ENCODE measurements at regions not wholly inside any gene's neighbourhood (a gene's known extent, or its start where the extent isn't known, plus 50 kb on each side); places are given as distances from the start of the nearest gene placed in this dataset.

DNA sequence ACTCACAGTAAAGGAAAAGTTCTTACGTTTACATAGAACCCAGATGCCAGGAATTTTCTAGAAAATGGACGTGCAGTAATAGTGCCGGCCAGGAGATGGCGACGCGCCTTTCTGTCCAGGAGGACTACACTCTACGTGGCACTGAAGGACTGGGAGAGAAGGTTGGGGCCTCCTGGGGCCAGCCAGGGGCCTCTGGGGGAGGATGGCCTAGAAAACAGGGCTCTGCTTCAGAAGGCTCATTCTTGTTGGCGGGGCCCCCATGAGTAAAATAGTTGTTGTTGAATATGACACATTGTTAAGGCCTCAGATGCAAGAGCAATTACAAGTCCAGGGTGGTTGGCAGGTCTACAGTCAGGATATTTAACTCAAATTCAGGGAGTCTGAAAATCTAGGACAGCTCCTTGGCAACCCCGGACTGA is 120.1 kb upstream of the MAX start:
- no peak overlapping the region for H3K4me2 ChIP-seq (ENCODE audit: low read length)
- H3K79me1 ChIP-seq (ENCODE audit: low read length) = peaks cover 31% of the 10 kb centered on the region
- peak overlapping the region; percentile 23 for H4K12ac ChIP-seq (ENCODE audit: low read depth, low read length)
- H3K27ac ChIP-seq (ENCODE audit: low read depth, low read length) = no peak overlapping the region
- H2BK5ac ChIP-seq (ENCODE audit: low read depth, low read length, poor library complexity) = peak overlapping the region; percentile 10
- no peak overlapping the region for H2AFZ ChIP-seq (ENCODE audit: insufficient read depth, low read length, poor library complexity)
- H3K18ac ChIP-seq (ENCODE audit: low read length) = peak overlapping the region; percentile 64
- no peak overlapping the region for H3K23ac ChIP-seq (ENCODE audit: low read length)
- peak overlapping the region; percentile 47 for H3K14ac ChIP-seq (ENCODE audit: low read length)
- H3K27me3 ChIP-seq (ENCODE audit: insufficient read depth, low read length) = no peaks in the 10 kb centered on the region
- no peaks in the 10 kb centered on the region for H3K9me3 ChIP-seq (ENCODE audit: insufficient read depth, low read depth, low read length)
- peaks cover 21 to 22% of the 10 kb centered on the region in 2 experiments for H3K4me1 ChIP-seq (ENCODE audit: control insufficient read depth in 1 of 2, insufficient read depth in 2 of 2, low read length in 2 of 2)
- no peak overlapping the region for H3K9ac ChIP-seq (ENCODE audit: low read length)
- peak overlapping the region; percentile 94 for H2BK12ac ChIP-seq (ENCODE audit: low read length)
- DNase-seq = peak; percentile 34 to 76
- WGBS (ENCODE audit: extremely low coverage, insufficient coverage, insufficient read length) = no CpG with 5 or more reads among the region's 9 CpGs
- peak overlapping the region; percentile 93 for H2BK120ac ChIP-seq (ENCODE audit: insufficient read depth, low read length, poor library complexity)
- peak overlapping the region; percentile 44 for H3K4ac ChIP-seq (ENCODE audit: low read depth, low read length)
- H3K79me2 ChIP-seq (ENCODE audit: control insufficient read depth, insufficient read depth, low read length, poor library complexity) = peaks cover 5% of the 10 kb centered on the region
- no peaks in the 10 kb centered on the region for H3K36me3 ChIP-seq (ENCODE audit: control insufficient read depth in 1 of 2, insufficient read depth in 2 of 2, low read length in 2 of 2)
- peak overlapping the region; percentile 0 for H4K8ac ChIP-seq (ENCODE audit: low read depth, low read length)
- H3K4me3 ChIP-seq (ENCODE audit: low read depth, low read length) = no peak overlapping the region
- H4K91ac ChIP-seq (ENCODE audit: low read depth, low read length) = peak overlapping the region; percentile 80
- peak overlapping the region; percentile 55 for H2AK5ac ChIP-seq (ENCODE audit: low read length)

DNA sequence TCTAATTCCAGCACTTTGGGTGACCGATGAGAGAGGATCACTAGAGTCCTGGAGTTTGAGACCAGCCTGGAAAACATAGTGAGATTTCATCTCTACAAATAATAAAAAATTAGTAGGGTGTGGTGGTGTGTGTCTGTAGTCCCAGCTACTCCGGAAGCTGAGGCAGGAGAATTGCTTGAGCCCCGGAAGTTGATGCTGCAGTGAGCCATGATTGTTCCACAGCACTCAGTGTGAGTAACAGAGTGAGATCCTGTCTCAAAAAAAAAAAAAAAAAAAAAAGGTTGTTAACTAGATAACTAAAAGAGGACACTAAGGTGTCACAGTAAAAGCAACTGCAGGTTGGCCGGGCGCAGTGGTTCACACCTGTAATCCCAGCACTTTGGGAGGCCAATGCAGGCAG is 121.3 kb upstream of the MAX start:
- no peaks in the 10 kb centered on the region for H3K9me3 ChIP-seq (ENCODE audit: insufficient read depth, low read depth, low read length)
- H3K4ac ChIP-seq (ENCODE audit: low read depth, low read length) = no peak overlapping the region
- H3K23ac ChIP-seq (ENCODE audit: low read length) = no peak overlapping the region
- H3K14ac ChIP-seq (ENCODE audit: low read length) = no peak overlapping the region
- H2BK12ac ChIP-seq (ENCODE audit: low read length) = no peak overlapping the region
- H2BK5ac ChIP-seq (ENCODE audit: low read depth, low read length, poor library complexity) = no peak overlapping the region
- no peak overlapping the region for H2AFZ ChIP-seq (ENCODE audit: insufficient read depth, low read length, poor library complexity)
- H2BK120ac ChIP-seq (ENCODE audit: insufficient read depth, low read length, poor library complexity) = peak overlapping the region; percentile 15
- H4K8ac ChIP-seq (ENCODE audit: low read depth, low read length) = no peak overlapping the region
- H3K4me3 ChIP-seq (ENCODE audit: low read depth, low read length) = no peak overlapping the region
- H3K79me2 ChIP-seq (ENCODE audit: control insufficient read depth, insufficient read depth, low read length, poor library complexity) = peaks cover 5% of the 10 kb centered on the region
- no peak overlapping the region for H4K12ac ChIP-seq (ENCODE audit: low read depth, low read length)
- H3K9ac ChIP-seq (ENCODE audit: low read length) = no peak overlapping the region
- H3K18ac ChIP-seq (ENCODE audit: low read length) = no peak overlapping the region
- H3K4me2 ChIP-seq (ENCODE audit: low read length) = no peak overlapping the region
- H3K4me1 ChIP-seq (ENCODE audit: control insufficient read depth in 1 of 2, insufficient read depth in 2 of 2, low read length in 2 of 2) = peaks cover 24 to 25% of the 10 kb centered on the region in 2 experiments
- no peak overlapping the region for H3K27ac ChIP-seq (ENCODE audit: low read depth, low read length)
- H3K36me3 ChIP-seq (ENCODE audit: control insufficient read depth in 1 of 2, insufficient read depth in 2 of 2, low read length in 2 of 2) = no peaks in the 10 kb centered on the region
- WGBS (ENCODE audit: extremely low coverage, insufficient coverage, insufficient read length) = no CpG with 5 or more reads among the region's 5 CpGs
- DNase-seq = no peak
- H2AK5ac ChIP-seq (ENCODE audit: low read length) = no peak overlapping the region
- H4K91ac ChIP-seq (ENCODE audit: low read depth, low read length) = no peak overlapping the region
- H3K27me3 ChIP-seq (ENCODE audit: insufficient read depth, low read length) = no peaks in the 10 kb centered on the region
- H3K79me1 ChIP-seq (ENCODE audit: low read length) = peaks cover 38% of the 10 kb centered on the region

DNA sequence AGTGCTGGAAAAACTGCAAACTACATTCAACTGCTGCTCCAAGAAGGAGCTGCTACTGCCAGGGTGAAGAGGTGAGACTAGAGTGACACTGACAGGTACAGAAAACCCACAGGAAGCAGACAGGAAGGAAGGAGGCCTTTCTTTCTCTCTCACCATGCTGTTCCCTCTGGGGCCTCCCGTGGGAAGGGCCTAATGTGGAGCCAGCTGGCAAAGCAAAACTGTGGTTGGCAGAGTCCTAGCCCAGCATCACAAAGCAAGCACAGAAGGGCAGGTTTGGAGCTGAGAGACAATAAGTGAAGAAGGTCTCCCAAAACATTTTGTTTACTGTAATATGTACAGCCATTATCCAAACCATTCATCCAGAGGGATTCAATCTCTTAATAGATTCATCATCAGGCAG is 122.5 kb upstream of the MAX start:
- WGBS (ENCODE audit: extremely low coverage, insufficient coverage, insufficient read length) = no CpG with 5 or more reads among the region's 1 CpG
- peak overlapping the region; percentile 53 for H2AK5ac ChIP-seq (ENCODE audit: low read length)
- no peak overlapping the region for H3K9ac ChIP-seq (ENCODE audit: low read length)
- H4K91ac ChIP-seq (ENCODE audit: low read depth, low read length) = peak overlapping the region; percentile 36
- peak overlapping the region; percentile 41 for H4K8ac ChIP-seq (ENCODE audit: low read depth, low read length)
- no peaks in the 10 kb centered on the region for H3K9me3 ChIP-seq (ENCODE audit: insufficient read depth, low read depth, low read length)
- no peak overlapping the region for H3K4me3 ChIP-seq (ENCODE audit: low read depth, low read length)
- H2BK12ac ChIP-seq (ENCODE audit: low read length) = peak overlapping the region; percentile 41
- H3K18ac ChIP-seq (ENCODE audit: low read length) = peak overlapping the region; percentile 47
- no peak for DNase-seq
- H3K36me3 ChIP-seq (ENCODE audit: control insufficient read depth in 1 of 2, insufficient read depth in 2 of 2, low read length in 2 of 2) = no peaks in the 10 kb centered on the region
- peak overlapping the region; percentile 0 for H3K14ac ChIP-seq (ENCODE audit: low read length)
- H3K79me1 ChIP-seq (ENCODE audit: low read length) = peaks cover 48% of the 10 kb centered on the region
- H3K23ac ChIP-seq (ENCODE audit: low read length) = no peak overlapping the region
- peak overlapping the region; percentile 54 for H2BK120ac ChIP-seq (ENCODE audit: insufficient read depth, low read length, poor library complexity)
- H2BK5ac ChIP-seq (ENCODE audit: low read depth, low read length, poor library complexity) = peak overlapping the region; percentile 5
- no peak overlapping the region for H4K12ac ChIP-seq (ENCODE audit: low read depth, low read length)
- H3K79me2 ChIP-seq (ENCODE audit: control insufficient read depth, insufficient read depth, low read length, poor library complexity) = peaks cover 8% of the 10 kb centered on the region
- H3K27me3 ChIP-seq (ENCODE audit: insufficient read depth, low read length) = no peaks in the 10 kb centered on the region
- H2AFZ ChIP-seq (ENCODE audit: insufficient read depth, low read length, poor library complexity) = no peak overlapping the region
- H3K27ac ChIP-seq (ENCODE audit: low read depth, low read length) = no peak overlapping the region
- H3K4me2 ChIP-seq (ENCODE audit: low read length) = no peak overlapping the region
- peaks cover 30 to 31% of the 10 kb centered on the region in 2 experiments for H3K4me1 ChIP-seq (ENCODE audit: control insufficient read depth in 1 of 2, insufficient read depth in 2 of 2, low read length in 2 of 2)
- no peak overlapping the region for H3K4ac ChIP-seq (ENCODE audit: low read depth, low read length)

DNA sequence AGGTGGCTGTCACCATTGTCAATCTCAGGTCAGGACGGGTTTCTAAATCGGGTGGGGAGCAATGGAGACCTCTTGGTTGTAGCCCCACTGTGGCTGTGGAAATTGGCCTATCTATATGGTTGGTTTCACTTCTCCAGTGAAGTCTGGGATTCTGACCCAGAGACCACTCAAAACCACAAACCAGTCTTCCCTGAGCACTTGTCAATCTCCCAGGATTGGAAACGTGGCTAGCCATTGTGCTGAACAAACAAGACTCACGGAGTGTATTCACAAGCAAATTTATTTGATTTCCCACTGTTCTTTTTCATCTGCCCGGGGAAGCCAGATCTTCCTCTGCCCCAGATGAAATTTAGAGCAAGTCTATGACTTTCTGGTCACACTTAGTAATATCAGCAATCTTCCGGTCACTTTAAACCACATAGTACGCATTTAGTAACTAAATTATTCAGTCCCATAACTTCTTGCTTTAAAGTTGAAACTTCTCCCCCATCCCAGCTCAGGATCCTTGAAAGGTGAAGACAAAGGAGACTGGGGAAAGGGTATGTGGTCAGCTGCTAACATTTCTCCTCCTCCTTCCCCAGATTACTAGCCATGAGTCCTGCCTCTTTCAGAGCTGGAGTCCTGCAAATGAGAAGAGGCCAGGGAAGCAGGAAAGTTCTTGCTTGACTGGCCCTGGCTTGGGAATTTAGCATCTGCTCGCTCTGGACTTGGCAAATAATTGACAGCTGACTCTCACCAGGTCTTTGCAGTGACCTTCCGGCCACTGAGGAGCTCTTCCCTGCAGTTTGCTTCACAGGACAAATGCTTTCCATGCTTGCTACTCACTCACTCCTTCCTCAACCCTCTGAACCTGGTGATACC is 123.2 kb upstream of the MAX start:
- Histone ChIP-seq H3K14ac (ENCODE audit: low read length) (peak overlapping the region; percentile 35), H3K27me3 (ENCODE audit: insufficient read depth, low read length) (no peaks in the 10 kb centered on the region), H2BK120ac (ENCODE audit: insufficient read depth, low read length, poor library complexity) (peak overlapping the region; percentile 54), H2BK12ac (ENCODE audit: low read length) (peak overlapping the region; percentile 42), H3K4ac (ENCODE audit: low read depth, low read length) (no peak overlapping the region), H2AK5ac (ENCODE audit: low read length) (no peak overlapping the region), H3K4me3 (ENCODE audit: low read depth, low read length) (no peak overlapping the region), H3K79me1 (ENCODE audit: low read length) (peaks cover 51% of the 10 kb centered on the region), H3K4me2 (ENCODE audit: low read length) (no peak overlapping the region), H3K79me2 (ENCODE audit: control insufficient read depth, insufficient read depth, low read length, poor library complexity) (peaks cover 9% of the 10 kb centered on the region), H3K9ac (ENCODE audit: low read length) (no peak overlapping the region), H3K9me3 (ENCODE audit: insufficient read depth, low read depth, low read length) (no peaks in the 10 kb centered on the region), H3K18ac (ENCODE audit: low read length) (peak overlapping the region; percentile 7), H3K23ac (ENCODE audit: low read length) (no peak overlapping the region), H3K4me1 (ENCODE audit: control insufficient read depth in 1 of 2, insufficient read depth in 2 of 2, low read length in 2 of 2) (peaks cover 35 to 37% of the 10 kb centered on the region in 2 experiments), H3K36me3 (ENCODE audit: control insufficient read depth in 1 of 2, insufficient read depth in 2 of 2, low read length in 2 of 2) (no peaks in the 10 kb centered on the region), H4K91ac (ENCODE audit: low read depth, low read length) (peak overlapping the region; percentile 61), H2BK5ac (ENCODE audit: low read depth, low read length, poor library complexity) (peak overlapping the region; percentile 10), H4K12ac (ENCODE audit: low read depth, low read length) (no peak overlapping the region), H4K8ac (ENCODE audit: low read depth, low read length) (no peak overlapping the region), H3K27ac (ENCODE audit: low read depth, low read length) (peak overlapping the region; percentile 62), H2AFZ (ENCODE audit: insufficient read depth, low read length, poor library complexity) (no peak overlapping the region)
- peak; percentile 47 to 65 for DNase-seq
- no CpG with 5 or more reads among the region's 9 CpGs for WGBS (ENCODE audit: extremely low coverage, insufficient coverage, insufficient read length)

Data from trophoblast cell (in vitro differentiated cells and primary cell).